ENCODE measurements at regions not wholly inside any gene's neighbourhood (a gene's known extent, or its start where the extent isn't known, plus 50 kb on each side); places are given as distances from the start of the nearest gene placed in this dataset.

- TF ChIP-seq, protein P1, sequence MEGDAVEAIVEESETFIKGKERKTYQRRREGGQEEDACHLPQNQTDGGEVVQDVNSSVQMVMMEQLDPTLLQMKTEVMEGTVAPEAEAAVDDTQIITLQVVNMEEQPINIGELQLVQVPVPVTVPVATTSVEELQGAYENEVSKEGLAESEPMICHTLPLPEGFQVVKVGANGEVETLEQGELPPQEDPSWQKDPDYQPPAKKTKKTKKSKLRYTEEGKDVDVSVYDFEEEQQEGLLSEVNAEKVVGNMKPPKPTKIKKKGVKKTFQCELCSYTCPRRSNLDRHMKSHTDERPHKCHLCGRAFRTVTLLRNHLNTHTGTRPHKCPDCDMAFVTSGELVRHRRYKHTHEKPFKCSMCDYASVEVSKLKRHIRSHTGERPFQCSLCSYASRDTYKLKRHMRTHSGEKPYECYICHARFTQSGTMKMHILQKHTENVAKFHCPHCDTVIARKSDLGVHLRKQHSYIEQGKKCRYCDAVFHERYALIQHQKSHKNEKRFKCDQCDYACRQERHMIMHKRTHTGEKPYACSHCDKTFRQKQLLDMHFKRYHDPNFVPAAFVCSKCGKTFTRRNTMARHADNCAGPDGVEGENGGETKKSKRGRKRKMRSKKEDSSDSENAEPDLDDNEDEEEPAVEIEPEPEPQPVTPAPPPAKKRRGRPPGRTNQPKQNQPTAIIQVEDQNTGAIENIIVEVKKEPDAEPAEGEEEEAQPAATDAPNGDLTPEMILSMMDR (IDR thresholded peaks at IDR 0.05 in 4 of 5, conservative IDR thresholded peaks at IDR 0.05 in 1 of 5): no peak
- no peak for TF ChIP-seq POLR2A (IDR thresholded peaks at IDR 0.05)
- Histone ChIP-seq H3K4me3 (no peak overlapping the region), H3K4me1 (no peaks in the 10 kb centered on the region), H3K27me3 (no peaks in the 10 kb centered on the region), H3K27ac (no peak overlapping the region), H3K36me3 (no peaks in the 10 kb centered on the region), H3K9me3 (no peaks in the 10 kb centered on the region)
- DNase-seq (no peak), ATAC-seq (no peak)
- in situ Hi-C loops (cut with MboI; ENCODE audit: low sequenced_read_pairs in 4 of 4): no loop called here
- intact Hi-C loops (cut with DNase I; ENCODE audit: low total_unique reads): no loop called here
Measured at GRCh38 chr2:107419191-107419590, 407.5 kb upstream of the RGPD4 start.

DNA sequence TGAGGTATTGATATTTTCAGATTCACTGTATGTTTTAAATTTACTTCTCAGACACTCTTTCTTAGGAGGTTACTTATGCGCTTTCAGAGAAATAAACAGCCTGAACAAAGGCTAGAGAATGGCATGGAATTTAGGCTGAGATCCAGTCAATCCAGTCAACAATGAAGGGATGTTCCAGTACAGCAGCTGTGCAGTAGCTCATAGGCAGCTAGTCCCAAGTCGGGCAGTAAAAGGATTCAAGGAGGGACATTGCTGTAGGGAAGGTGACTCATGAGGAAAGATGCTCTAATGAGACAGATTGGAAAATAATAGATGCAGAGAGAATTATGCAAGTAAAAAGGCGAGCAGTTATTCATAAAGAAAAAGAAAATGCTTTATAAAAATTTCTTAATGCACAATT, 397.9 kb upstream of the RGPD4 start:
- ATAC-seq (no peak), DNase-seq (no peak)
- no peaks in the 10 kb centered on the region for H3K27me3 ChIP-seq
- intact Hi-C loops (cut with DNase I; ENCODE audit: low total_unique reads) (no loop called here), in situ Hi-C loops (cut with MboI; ENCODE audit: low sequenced_read_pairs in 4 of 4) (no loop called here)
- H3K9me3 ChIP-seq: no peaks in the 10 kb centered on the region
- H3K27ac ChIP-seq: no peak overlapping the region
- no peak overlapping the region for H3K4me3 ChIP-seq
- H3K36me3 ChIP-seq: no peaks in the 10 kb centered on the region
- H3K4me1 ChIP-seq: no peaks in the 10 kb centered on the region
- TF ChIP-seq POLR2A (IDR thresholded peaks at IDR 0.05): no peak
- TF ChIP-seq, protein P1 (IDR thresholded peaks at IDR 0.05 in 4 of 5, conservative IDR thresholded peaks at IDR 0.05 in 1 of 5): no peak

DNA sequence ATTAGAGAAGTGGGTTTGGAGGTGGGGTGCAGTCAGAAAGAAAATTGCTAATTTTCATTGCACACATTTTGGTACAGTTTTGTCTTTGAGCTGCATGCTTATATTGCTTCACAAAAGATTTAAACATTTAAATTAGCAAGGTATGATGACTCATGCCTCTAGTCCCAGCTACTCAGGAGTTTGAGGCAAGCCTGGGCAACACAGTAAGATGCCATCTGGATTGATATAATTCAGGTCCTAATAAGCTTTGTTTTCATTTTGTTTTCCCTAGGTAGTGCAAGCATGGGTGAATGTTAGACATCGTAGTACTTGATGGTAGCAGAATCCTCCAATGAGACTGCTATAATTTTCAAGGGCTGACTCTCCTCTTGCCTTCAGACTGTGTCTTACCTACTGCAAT, 396.7 kb upstream of the RGPD4 start:
- intact Hi-C loops (cut with DNase I; ENCODE audit: low total_unique reads) (no loop called here), in situ Hi-C loops (cut with MboI; ENCODE audit: low sequenced_read_pairs in 4 of 4) (no loop called here)
- H3K36me3 ChIP-seq: no peaks in the 10 kb centered on the region
- H3K9me3 ChIP-seq: no peaks in the 10 kb centered on the region
- H3K27ac ChIP-seq: no peak overlapping the region
- DNase-seq (no peak), ATAC-seq (no peak)
- no peak overlapping the region for H3K4me3 ChIP-seq
- no peaks in the 10 kb centered on the region for H3K4me1 ChIP-seq
- TF ChIP-seq, protein P1 (IDR thresholded peaks at IDR 0.05 in 4 of 5, conservative IDR thresholded peaks at IDR 0.05 in 1 of 5): no peak
- TF ChIP-seq POLR2A (IDR thresholded peaks at IDR 0.05): no peak
- H3K27me3 ChIP-seq: no peaks in the 10 kb centered on the region

DNA sequence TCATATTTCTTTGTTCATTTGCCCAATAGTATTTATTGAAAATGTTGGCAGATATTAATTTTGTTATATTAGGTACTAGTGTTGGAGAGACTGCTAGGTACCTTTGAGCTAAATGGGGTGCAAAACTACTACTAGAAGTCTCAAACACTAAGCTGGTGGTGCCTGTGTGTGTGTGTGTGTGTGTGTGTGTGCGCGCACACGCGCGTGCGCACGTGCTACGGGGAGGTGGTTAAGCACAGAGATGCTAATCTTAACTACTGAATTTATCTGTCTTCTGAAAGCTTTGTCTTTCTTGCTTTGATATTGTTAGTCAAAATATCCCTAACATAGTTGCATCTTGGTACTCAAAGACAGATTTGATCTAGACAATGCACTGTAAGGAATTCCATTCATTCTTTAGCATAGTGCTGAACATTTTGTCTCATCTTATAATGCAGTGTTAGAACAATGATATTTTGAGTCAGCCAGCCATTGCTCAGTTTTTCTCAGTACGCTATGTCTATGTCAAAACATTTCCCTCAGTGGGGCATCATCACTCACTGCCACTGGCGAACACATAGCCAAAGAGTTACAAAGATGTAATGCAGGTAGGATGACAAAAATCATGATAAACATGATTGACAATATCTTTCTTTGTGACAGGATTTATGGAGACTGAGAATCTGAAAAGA, 396.0 kb upstream of the RGPD4 start:
- Histone ChIP-seq H3K27ac (no peak overlapping the region), H3K27me3 (no peaks in the 10 kb centered on the region), H3K4me3 (no peak overlapping the region), H3K9me3 (no peaks in the 10 kb centered on the region), H3K4me1 (no peaks in the 10 kb centered on the region), H3K36me3 (no peaks in the 10 kb centered on the region)
- intact Hi-C loops (cut with DNase I; ENCODE audit: low total_unique reads): no loop called here
- no peak for DNase-seq
- no peak for ATAC-seq
- TF ChIP-seq POLR2A (IDR thresholded peaks at IDR 0.05): no peak
- TF ChIP-seq, protein P1 (IDR thresholded peaks at IDR 0.05 in 4 of 5, conservative IDR thresholded peaks at IDR 0.05 in 1 of 5): no peak
- in situ Hi-C loops (cut with MboI; ENCODE audit: low sequenced_read_pairs in 4 of 4): no loop called here

DNA sequence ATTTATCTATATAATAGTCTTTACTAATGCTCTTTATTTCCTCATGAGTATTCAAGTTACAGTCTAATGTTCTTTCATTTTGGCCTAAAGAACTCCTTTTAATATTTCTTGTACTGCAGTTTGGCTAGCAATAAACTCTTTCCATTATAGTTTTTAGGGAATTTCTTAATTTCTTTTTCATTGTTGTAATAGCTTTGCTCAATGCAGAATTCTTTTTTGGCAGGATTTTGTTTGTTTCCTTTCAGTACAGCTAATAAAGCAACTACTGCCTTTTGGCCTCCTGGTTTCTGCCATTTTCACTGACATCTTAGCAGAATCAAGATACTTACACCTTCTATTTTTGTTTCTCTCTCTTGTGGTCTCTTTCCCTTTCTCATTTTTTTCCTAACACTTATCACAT, 390.4 kb upstream of the RGPD4 start:
- H3K4me3 ChIP-seq: no peak overlapping the region
- H3K27me3 ChIP-seq: no peaks in the 10 kb centered on the region
- H3K27ac ChIP-seq: no peak overlapping the region
- H3K4me1 ChIP-seq: no peaks in the 10 kb centered on the region
- no peaks in the 10 kb centered on the region for H3K36me3 ChIP-seq
- ATAC-seq: no peak
- in situ Hi-C loops (cut with MboI; ENCODE audit: low sequenced_read_pairs in 4 of 4): no loop called here
- DNase-seq: no peak
- intact Hi-C loops (cut with DNase I; ENCODE audit: low total_unique reads): no loop called here
- no peaks in the 10 kb centered on the region for H3K9me3 ChIP-seq
- TF ChIP-seq, protein P1 (IDR thresholded peaks at IDR 0.05 in 4 of 5, conservative IDR thresholded peaks at IDR 0.05 in 1 of 5): no peak
- no peak for TF ChIP-seq POLR2A (IDR thresholded peaks at IDR 0.05)

All from gastrocnemius medialis (tissue), 4 donors.